Stimulated activated CD4-positive, alpha-beta T cell treated with anti-CD3 and anti-CD28 coated beads, Interleukin-4, amount 100 ng/mL, for 24 hours (primary cell): ENCODE measurements at regions not wholly inside any gene's neighbourhood (a gene's known extent, or its start where the extent isn't known, plus 50 kb on each side); places are given as distances from the start of the nearest gene placed in this dataset.

Experiments used
- DNase-seq: peaks from one replicate; pipeline ENCODE4 v3.0.0-alpha.2; 2020

- no peak for DNase-seq
Observed at GRCh38 chr5:111572561-111572960, 60.2 kb upstream of the STARD4 start.

GRCh38 chr5:111563031-111563822 is 50.9 kb upstream of the STARD4 start:
- no peak for DNase-seq

GRCh38 chr5:111562561-111562960 is 50.2 kb upstream of the STARD4 start:
- no peak for DNase-seq
